HG03025 (cell line): ENCODE measurements at regions not wholly inside any gene's neighbourhood (a gene's known extent, or its start where the extent isn't known, plus 50 kb on each side); places are given as distances from the start of the nearest gene placed in this dataset.
"Not testable (repeated sequence)": the region's sequence is repeated elsewhere in the genome, so short reads cannot be mapped to it uniquely, and the experiment has no call there.

Source experiments
- ATAC-seq: cut with Tn5 transposase; IDR thresholded peaks from one replicate; pipeline ENCODE4 v1.9.1; 2021; ENCODE audit warnings: mild to moderate bottlenecking, moderate library complexity; ENCODE audit not compliant: unreplicated experiment, low FRiP score

- no peak for ATAC-seq
Measured at GRCh38 chr1:96865731-96866685, 144.4 kb downstream of the PTBP2 start.

- ATAC-seq: no peak
Measured at GRCh38 chr1:96872757-96873156, 151.2 kb downstream of the PTBP2 start.

DNA sequence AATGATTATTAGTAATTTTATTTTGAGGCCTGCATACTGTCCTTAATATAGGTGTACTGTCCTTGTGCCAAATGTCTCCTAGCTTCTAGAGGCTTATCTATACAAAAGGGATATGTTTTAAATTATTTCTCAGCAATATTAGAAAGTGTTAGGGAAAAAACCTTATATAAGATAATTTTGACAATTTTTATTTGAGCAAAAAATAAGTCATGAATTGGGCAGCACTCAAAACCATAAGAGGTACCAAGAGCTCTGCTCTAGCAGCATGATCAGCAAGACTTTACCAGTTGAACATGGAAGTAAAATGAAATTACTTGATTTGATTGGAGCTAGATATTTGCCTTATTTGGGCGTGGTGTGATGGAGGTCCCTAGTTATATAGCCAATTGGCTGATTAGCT, 157.1 kb downstream of the PTBP2 start:
- ATAC-seq: no peak

- ATAC-seq: no peak
Measured at GRCh38 chr1:96880626-96881025, 159.0 kb downstream of the PTBP2 start.

- ATAC-seq: no peak
Measured at GRCh38 chr1:96882096-96882495, 160.5 kb downstream of the PTBP2 start.

DNA sequence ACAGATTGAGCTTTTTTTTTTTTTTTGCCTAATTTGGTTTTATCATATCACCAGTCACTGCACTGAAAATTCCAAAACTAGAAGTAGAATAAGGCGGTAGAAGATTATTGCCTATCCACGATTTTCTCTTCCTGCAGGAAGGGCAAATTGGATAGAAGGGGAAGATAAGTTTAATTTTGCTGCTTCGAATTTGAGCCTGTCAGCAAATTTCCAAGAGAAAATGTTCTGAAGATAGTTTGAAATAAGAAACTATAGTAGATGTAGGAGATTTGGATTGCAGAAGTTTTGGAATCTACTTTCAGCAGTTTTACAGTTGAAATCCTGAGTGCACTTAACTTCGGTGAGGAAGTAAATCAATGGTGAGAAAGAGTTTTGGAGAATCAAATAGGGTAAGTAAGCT, 164.9 kb downstream of the PTBP2 start:
- ATAC-seq: no peak

DNA sequence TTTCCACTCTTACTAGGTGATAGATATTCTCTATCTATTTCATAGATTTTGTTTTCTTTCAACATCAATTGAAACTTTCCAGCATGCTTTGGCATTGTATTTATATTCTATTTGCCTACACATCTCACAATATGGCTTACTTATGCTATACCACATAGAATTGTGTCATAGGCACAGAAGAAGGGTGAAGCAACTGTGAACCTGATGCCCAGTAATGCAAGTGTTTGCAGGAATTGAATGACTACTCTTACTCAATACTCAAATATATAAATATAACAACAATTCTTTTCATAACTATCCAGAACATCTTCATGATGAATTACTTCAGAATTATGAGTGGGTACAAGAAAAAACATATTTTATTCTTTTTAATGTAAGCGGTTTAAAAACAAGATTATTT, 165.9 kb downstream of the PTBP2 start:
- no peak for ATAC-seq

GRCh38 chr1:96901783-96902363, 180.3 kb downstream of the PTBP2 start:
- no peak for ATAC-seq

DNA sequence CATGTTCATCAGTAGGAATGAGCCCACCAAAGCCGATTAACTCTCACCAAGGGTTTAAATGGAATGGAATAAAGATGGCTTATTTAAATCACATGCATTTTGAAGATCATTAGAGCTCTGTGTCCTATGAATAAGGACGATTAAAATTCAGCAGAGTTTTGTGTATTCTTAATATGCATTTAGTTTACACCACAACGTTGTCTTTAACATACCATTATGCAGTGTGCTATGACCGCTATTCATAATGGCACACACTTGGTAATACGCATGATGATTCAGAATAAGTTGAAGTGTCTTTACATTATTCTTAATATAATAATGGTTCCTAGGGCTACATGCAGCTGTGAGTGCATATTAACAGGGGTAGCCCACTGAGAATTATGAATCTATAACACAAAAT, 190.7 kb downstream of the PTBP2 start:
- ATAC-seq: no peak

DNA sequence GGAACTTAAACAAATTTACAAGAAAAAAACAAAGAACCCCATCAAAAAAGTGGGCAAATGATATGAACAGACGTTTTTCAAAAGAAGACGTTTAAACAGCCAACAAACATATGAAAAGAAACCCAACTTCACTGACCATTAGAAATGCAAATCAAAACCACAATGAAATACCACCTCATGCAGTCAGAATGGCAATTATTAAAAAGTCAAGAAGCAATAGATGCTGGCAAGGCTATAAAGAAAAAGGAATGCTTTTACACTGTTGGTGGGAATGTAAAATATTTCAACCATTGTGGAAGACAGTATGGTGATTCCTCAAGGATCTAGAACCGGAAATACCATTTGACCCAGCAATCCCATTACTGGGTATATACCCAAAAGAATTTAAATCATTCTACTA, 194.1 kb downstream of the PTBP2 start:
- ATAC-seq: not testable (repeated sequence)

GRCh38 chr1:96918406-96918805, 196.8 kb downstream of the PTBP2 start:
- ATAC-seq: no peak

DNA sequence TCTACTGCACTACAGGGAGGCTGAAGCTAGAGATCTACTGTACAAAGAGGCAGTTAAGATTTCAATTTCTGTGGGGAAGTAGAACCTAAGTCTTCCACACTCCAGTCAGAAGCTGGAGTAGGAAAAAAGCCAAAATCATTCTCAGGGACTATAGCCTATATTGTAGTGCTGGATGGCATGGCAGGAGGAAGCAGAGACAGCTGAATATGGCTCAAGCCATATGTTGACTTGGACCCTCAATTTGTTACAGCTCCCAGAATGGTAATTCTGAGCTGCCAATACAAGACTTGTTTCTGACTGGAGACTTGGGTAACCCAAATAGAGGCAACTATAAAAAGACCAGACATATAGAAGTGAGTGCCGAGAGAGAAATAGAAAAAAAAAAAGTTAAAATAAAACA, 200.6 kb downstream of the PTBP2 start:
- ATAC-seq: no peak

DNA sequence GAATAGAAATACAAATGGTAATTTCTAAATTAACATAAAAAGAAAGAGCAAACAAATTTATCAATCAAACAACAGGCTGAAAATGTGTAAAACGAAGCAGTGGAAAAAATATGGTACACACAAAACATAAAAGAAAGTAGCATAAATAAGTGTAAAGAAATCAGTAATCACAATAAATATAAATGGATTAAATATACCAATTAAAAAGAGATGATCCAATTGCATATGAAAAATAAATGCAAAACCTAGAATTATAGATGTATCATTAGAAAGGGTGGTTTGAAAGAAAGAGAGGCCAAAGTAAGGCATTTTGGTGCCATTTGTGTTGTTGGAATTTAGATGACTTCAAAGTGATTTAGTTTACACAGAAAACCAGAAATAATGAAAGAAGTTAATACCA, 202.2 kb downstream of the PTBP2 start:
- ATAC-seq: no peak

GRCh38 chr1:96926176-96926575, 204.6 kb downstream of the PTBP2 start:
- ATAC-seq: no peak

- no peak for ATAC-seq
Measured at GRCh38 chr1:96927125-96927524, 205.5 kb downstream of the PTBP2 start.

DNA sequence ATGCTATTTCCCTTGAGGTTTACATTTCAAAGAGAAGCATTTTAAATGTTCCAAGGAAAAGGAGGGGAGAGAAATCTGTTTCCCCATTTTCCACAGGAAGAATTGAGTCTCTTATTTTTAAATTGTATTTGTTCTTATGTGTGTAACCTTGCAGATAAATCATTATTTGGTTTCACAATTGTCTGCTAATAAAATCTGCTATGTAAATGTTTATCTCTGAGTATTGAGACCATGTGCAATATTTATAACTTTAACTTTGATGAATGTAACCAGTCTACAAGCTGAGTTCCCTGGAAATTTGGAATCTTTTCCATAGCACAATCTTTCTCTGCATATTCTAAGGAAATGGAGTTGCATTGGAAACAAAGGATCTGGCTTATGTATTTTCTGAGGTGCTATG, 209.6 kb downstream of the PTBP2 start:
- ATAC-seq: no peak

DNA sequence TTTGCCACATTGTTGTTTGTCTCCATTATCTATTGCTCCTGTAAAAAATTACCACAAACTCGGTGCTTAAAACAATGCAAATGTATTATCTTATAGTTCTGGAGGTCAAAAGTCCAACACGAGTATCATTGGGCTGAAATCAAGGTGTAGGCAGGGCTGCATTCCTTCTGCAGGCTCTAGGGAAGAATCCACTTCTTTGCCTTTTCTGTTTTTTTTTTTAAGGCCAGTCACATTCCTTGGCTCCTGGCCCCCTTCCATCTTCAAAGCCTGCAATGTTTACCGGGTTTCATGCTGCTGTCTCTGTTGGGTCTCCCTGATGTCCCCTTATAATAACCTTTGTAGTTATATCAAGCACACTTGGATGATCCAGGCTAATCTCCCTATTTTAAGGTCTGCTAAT, 212.7 kb downstream of the PTBP2 start:
- no peak for ATAC-seq

DNA sequence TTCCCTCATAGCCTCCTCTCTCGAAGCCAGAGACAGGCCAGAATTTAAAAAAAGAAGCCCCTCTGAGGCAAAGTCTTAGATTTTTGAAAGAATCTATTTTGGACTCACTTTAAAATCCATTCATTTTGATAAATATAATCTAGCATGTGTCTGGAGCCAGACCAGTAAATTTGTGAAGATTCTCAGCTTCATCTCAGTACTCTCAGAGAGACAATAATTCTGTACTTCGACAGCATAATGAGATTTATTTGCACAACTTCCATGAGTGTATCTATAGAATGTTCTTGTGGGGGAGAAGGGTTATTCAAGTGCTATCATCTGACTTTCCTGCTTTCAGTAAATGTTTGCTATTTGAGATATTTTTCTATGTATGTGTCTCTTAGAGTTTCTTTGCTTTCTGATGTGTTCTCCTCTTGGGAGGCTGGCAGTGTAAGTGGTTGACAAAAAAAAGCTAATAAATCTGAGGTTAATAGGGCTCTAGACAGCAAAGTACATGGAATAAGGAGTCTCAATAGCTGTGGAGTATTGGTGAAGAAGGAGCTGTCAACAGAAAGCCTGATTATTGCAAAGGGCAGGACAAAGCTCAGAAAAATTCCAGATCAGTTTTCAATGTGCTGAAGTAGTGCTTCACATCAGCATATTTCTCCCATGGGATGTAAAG, 223.0 kb downstream of the PTBP2 start:
- ATAC-seq: no peak

DNA sequence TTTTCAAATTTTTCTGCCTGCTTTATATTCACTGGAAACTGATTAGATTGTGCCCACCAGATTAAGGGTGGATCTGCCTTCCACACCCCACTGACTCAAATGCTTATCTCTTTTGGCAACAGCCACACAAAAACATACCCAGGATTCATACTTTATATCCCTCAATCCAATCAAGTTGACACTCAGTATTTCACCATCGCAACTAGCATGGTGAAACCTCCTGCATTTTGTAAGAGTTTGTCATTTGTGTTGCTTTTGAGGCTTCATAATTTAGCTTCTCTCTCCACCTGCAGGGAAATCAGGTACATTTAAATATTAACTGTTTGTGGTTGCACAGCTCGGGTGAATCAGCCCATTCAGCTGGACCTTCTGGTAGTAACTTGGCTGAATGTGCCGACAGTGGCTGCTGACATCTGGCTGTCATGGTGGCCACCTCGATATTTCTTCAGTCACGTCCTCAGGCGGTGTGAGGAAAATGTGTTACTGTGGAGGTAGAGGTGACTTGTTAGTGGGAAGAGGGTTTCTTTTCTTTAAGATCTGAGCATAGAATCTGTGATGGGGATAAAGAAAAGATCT, 224.0 kb downstream of the PTBP2 start:
- ATAC-seq: no peak

DNA sequence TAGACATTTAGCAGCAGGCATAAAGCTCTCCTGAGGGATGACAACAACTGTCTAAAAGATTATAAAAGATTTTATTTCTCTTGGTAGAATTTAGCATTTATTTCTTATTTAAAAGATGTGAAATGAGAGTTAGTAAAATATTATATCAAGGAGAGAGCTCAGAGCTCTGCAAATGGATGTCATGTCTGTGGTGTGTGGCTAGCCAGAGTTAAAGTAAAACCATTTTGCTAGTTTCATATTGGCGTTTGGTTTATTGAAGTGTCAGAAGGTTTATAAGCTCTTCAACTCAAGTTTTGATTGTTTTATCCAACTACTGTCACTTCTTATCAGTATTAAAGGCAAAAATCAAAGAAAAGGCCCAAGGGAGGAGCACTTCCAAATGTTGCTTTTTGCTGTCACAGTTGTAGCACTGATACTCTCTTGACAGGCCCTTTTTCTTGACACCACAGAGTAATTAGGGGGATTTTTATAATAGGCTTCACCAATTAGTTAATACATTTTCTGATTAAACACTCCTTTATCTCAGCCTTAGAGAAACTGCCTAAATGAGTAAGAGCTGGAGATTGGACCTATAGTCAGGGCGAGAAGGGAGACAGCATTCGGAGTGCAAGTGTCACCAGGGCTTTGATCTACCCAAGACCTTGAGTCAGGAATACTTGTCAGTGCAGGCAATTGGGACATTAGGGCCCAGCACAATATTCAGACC, 233.9 kb downstream of the PTBP2 start:
- no peak for ATAC-seq

DNA sequence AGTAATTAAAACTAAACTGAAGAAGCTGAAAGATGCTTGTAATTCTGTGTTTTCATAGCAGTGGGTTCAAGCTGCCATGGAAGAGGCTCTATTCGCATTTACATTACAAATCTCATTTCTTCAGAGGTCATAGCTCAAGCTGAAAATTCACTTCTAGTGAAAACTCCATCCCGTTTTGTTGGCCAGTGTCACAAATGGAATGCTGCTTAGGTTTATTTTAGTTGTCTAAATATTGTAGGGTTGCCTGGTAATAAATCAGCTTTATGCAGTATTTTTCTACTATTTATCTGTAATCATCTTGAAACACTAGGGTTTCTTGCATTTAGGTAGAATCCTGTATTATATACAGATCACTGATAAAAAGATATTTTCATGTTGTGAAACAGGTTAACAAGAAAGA, 240.6 kb downstream of the PTBP2 start:
- no peak for ATAC-seq
